Astrocyte (in vitro differentiated cells and primary cell): ENCODE measurements at regions not wholly inside any gene's neighbourhood (a gene's known extent, or its start where the extent isn't known, plus 50 kb on each side); places are given as distances from the start of the nearest gene placed in this dataset.

Experiments
- DNase-seq: peaks from one replicate; pipeline ENCODE4 v3.0.0-alpha.2; 2010; ENCODE audit warnings: low read depth
- FAIRE-seq: peaks from 2 replicates; lab custom pipeline; 2011; peaks lifted over from hg19 to GRCh38; lab: Jason Lieb, UNC
- H2AFZ ChIP-seq: 2 replicates; pipeline ENCODE4 v1.6.0; 2012; ENCODE audit warnings: low read depth, low read length, inconsistent platforms
- H3K27ac ChIP-seq: 2 replicates; pipeline ENCODE4 v1.5.1; 2011; ENCODE audit warnings: low read depth, low read length, inconsistent platforms
- H3K27me3 ChIP-seq: 2 replicates; pipeline ENCODE4 v1.6.0; 2011; ENCODE audit warnings: low read length, inconsistent platforms; ENCODE audit not compliant: insufficient read depth
- H3K36me3 ChIP-seq: 2 replicates; pipeline ENCODE4 v1.5.1; 2011; ENCODE audit warnings: low read length, inconsistent platforms; ENCODE audit not compliant: insufficient read depth
- H3K4me1 ChIP-seq: 2 replicates; pipeline ENCODE4 v1.5.1; 2011; ENCODE audit warnings: low read length, inconsistent platforms; ENCODE audit not compliant: insufficient read depth
- H3K4me2 ChIP-seq: 2 replicates; pipeline ENCODE4 v1.6.0; 2012; ENCODE audit warnings: low read length, inconsistent platforms
- H3K4me3 ChIP-seq: 2 replicates; pipeline ENCODE4 v1.5.1; 2011; ENCODE audit warnings: low read depth, mild to moderate bottlenecking, low read length, inconsistent platforms; ENCODE audit not compliant: insufficient read depth
- H3K79me2 ChIP-seq: 2 replicates; pipeline ENCODE4 v1.6.0; 2012; ENCODE audit warnings: mild to moderate bottlenecking, low read length, inconsistent platforms; ENCODE audit not compliant: insufficient read depth
- H3K9ac ChIP-seq: 2 replicates; pipeline ENCODE4 v1.6.0; 2012; ENCODE audit warnings: mild to moderate bottlenecking, low read length, inconsistent platforms
- H3K9me3 ChIP-seq: 2 replicates; pipeline ENCODE4 v1.5.1; 2012; ENCODE audit warnings: low read depth, mild to moderate bottlenecking, low read length, inconsistent platforms; ENCODE audit not compliant: insufficient read depth
- H4K20me1 ChIP-seq: 2 replicates; pipeline ENCODE4 v1.6.0; 2012; ENCODE audit warnings: low read length, inconsistent platforms; ENCODE audit not compliant: insufficient read depth
- H3K27ac Mint-ChIP-seq: one replicate; pipeline ENCODE4 v1.8.0; 2021; ENCODE audit warnings: mild to moderate bottlenecking, mixed read lengths; ENCODE audit not compliant: unreplicated experiment
- H3K27me3 Mint-ChIP-seq: one replicate; pipeline ENCODE4 v1.8.0; 2021; ENCODE audit warnings: low read depth, mixed read lengths; ENCODE audit not compliant: unreplicated experiment
- H3K36me3 Mint-ChIP-seq: one replicate; pipeline ENCODE4 v1.8.0; 2021; ENCODE audit warnings: low read depth, mixed read lengths; ENCODE audit not compliant: unreplicated experiment
- H3K4me1 Mint-ChIP-seq: one replicate; pipeline ENCODE4 v1.8.0; 2021; ENCODE audit warnings: low read depth, mixed read lengths; ENCODE audit not compliant: unreplicated experiment
- H3K4me3 Mint-ChIP-seq: one replicate; pipeline ENCODE4 v1.8.0; 2021; ENCODE audit warnings: mild to moderate bottlenecking, moderate library complexity, mixed read lengths; ENCODE audit not compliant: unreplicated experiment
- H3K9me3 Mint-ChIP-seq: one replicate; pipeline ENCODE4 v1.8.0; 2021; ENCODE audit warnings: mild to moderate bottlenecking, mixed read lengths; ENCODE audit not compliant: unreplicated experiment
- EZH2 ChIP-seq: IDR thresholded peaks from 2 replicates; pipeline ENCODE4 v1.6.1; 2012; ENCODE audit warnings: mild to moderate bottlenecking, low read length, inconsistent platforms; ENCODE audit not compliant: insufficient read depth
- TF ChIP-seq, protein P1 (sequence below): IDR thresholded peaks from 2 replicates; pipeline ENCODE4 v1.5.1; 2011; ENCODE audit warnings: low read depth, mild to moderate bottlenecking, inconsistent platforms, low read length, moderate library complexity; ENCODE audit not compliant: insufficient read depth

DNA sequence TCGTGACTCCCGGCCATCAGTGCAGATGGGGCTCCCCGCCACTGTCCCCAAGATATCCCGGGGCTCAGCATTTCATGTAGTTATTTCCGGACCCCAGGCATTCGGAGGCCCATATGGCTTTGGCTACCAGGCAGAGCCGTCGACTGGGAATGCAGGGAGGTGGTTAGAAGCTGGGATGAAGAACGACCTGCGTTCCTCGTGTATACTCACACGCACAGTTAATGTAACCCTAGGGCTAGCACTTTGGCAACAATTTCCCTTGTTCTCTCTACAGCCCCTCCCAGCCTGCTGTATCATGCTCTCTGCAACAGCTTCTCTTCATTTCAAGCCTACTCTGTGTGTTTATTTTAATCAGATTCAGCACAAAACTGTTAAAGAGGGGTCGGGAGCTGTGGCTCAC, 240.4 kb downstream of the MYLK4 start:
- Histone ChIP-seq H2AFZ (no peak overlapping the region), H3K9ac (no peak overlapping the region), H3K4me1 (no peaks in the 10 kb centered on the region), H4K20me1 (no peaks in the 10 kb centered on the region), H3K27me3 (peaks cover 24% of the 10 kb centered on the region), H3K27ac (no peak overlapping the region), H3K9me3 (no peaks in the 10 kb centered on the region), H3K36me3 (no peaks in the 10 kb centered on the region), H3K4me2 (no peak overlapping the region), H3K79me2 (no peaks in the 10 kb centered on the region), H3K4me3 (no peak overlapping the region)
- DNase-seq = no peak
- FAIRE-seq = no peak
- Mint-ChIP-seq H3K36me3 (no peaks in the 10 kb centered on the region), H3K4me3 (no peak overlapping the region), H3K27ac (no peak overlapping the region), H3K4me1 (no peaks in the 10 kb centered on the region), H3K9me3 (no peaks in the 10 kb centered on the region), H3K27me3 (peaks cover 18% of the 10 kb centered on the region)
- TF ChIP-seq EZH2 = no peak
- TF ChIP-seq, protein P1, sequence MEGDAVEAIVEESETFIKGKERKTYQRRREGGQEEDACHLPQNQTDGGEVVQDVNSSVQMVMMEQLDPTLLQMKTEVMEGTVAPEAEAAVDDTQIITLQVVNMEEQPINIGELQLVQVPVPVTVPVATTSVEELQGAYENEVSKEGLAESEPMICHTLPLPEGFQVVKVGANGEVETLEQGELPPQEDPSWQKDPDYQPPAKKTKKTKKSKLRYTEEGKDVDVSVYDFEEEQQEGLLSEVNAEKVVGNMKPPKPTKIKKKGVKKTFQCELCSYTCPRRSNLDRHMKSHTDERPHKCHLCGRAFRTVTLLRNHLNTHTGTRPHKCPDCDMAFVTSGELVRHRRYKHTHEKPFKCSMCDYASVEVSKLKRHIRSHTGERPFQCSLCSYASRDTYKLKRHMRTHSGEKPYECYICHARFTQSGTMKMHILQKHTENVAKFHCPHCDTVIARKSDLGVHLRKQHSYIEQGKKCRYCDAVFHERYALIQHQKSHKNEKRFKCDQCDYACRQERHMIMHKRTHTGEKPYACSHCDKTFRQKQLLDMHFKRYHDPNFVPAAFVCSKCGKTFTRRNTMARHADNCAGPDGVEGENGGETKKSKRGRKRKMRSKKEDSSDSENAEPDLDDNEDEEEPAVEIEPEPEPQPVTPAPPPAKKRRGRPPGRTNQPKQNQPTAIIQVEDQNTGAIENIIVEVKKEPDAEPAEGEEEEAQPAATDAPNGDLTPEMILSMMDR = no peak

DNA sequence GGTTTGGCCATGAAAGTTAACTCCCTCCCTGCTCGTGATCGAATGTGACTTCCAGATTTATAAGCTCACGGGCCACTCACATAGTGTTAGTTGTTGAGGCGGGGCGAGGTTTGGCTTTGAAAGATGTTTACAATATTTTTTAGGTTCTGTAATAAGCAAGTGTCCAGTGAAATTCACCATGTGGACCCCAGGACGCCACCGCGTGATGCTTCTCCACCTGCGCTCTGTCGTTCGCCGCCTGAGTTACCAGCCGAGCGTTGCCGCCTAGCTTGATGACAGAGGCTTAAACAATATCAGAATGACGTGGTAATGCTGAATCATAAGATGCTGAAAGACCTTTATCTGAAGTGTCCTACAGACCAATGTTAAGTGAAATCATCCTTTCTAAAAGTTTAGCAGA, 241.0 kb downstream of the MYLK4 start:
- Histone ChIP-seq H4K20me1 (no peaks in the 10 kb centered on the region), H3K27ac (no peak overlapping the region), H3K4me1 (no peaks in the 10 kb centered on the region), H3K4me2 (no peak overlapping the region), H3K9me3 (no peaks in the 10 kb centered on the region), H3K27me3 (peaks cover 24% of the 10 kb centered on the region), H2AFZ (no peak overlapping the region), H3K36me3 (no peaks in the 10 kb centered on the region), H3K4me3 (no peak overlapping the region), H3K9ac (no peak overlapping the region), H3K79me2 (no peaks in the 10 kb centered on the region)
- no peak overlapping the region for H3K4me3 Mint-ChIP-seq
- H3K27me3 Mint-ChIP-seq = peaks cover 18% of the 10 kb centered on the region
- H3K9me3 Mint-ChIP-seq = no peaks in the 10 kb centered on the region
- no peak overlapping the region for H3K27ac Mint-ChIP-seq
- H3K4me1 Mint-ChIP-seq = no peaks in the 10 kb centered on the region
- FAIRE-seq = no peak
- DNase-seq = no peak
- TF ChIP-seq, protein P1 = no peak
- no peak for TF ChIP-seq EZH2
- no peaks in the 10 kb centered on the region for H3K36me3 Mint-ChIP-seq

DNA sequence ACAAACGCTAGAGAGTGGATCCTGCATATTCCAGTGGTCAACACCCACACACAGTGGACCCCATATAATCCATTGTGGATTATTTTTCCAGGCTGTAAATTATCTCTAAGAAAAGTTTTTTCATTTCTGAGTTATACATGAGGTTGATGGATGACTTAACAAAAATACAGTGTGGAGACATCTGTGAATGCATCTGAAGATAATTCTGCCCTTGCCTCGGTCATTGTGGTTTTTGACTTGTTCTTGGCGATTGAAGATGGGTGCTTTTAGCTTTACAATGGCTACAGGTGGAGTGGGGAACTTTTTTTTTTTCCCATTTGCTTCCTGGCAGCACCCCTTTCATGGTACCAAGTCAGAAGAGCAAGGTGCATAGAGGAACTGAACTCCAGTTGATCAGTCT, 242.7 kb downstream of the MYLK4 start:
- no peak overlapping the region for H3K4me3 ChIP-seq
- no peaks in the 10 kb centered on the region for H3K36me3 Mint-ChIP-seq
- no peak overlapping the region for H3K4me2 ChIP-seq
- no peaks in the 10 kb centered on the region for H4K20me1 ChIP-seq
- no peak overlapping the region for H3K27ac Mint-ChIP-seq
- no peak overlapping the region for H3K9ac ChIP-seq
- TF ChIP-seq, protein P1 = no peak
- no peak for TF ChIP-seq EZH2
- H3K9me3 Mint-ChIP-seq = no peaks in the 10 kb centered on the region
- DNase-seq (no peak), FAIRE-seq (no peak)
- H3K79me2 ChIP-seq = no peaks in the 10 kb centered on the region
- H3K36me3 ChIP-seq = no peaks in the 10 kb centered on the region
- no peaks in the 10 kb centered on the region for H3K9me3 ChIP-seq
- no peak overlapping the region for H3K27ac ChIP-seq
- H3K27me3 Mint-ChIP-seq = peaks cover 16% of the 10 kb centered on the region
- H3K4me3 Mint-ChIP-seq = no peak overlapping the region
- H2AFZ ChIP-seq = no peak overlapping the region
- no peaks in the 10 kb centered on the region for H3K4me1 ChIP-seq
- peaks cover 5% of the 10 kb centered on the region for H3K4me1 Mint-ChIP-seq
- H3K27me3 ChIP-seq = peaks cover 24% of the 10 kb centered on the region
